Upper lobe of left lung (tissue), 6 donors: ENCODE measurements at regions not wholly inside any gene's neighbourhood (a gene's known extent, or its start where the extent isn't known, plus 50 kb on each side); places are given as distances from the start of the nearest gene placed in this dataset.

ENCODE experiments used
- ATAC-seq, 2 donors: fragments of 200-7000 bp; cut with Tn5 transposase; one replicate each; pipeline ENCODE4 v1.9.1; 2022; ENCODE audit warnings: mild to moderate bottlenecking in 2 of 2, moderate library complexity in 2 of 2; ENCODE audit not compliant: low FRiP score in 2 of 2
- DNase-seq, 2 donors: peaks; one replicate each; pipeline ENCODE4 v3.0.0-alpha.2; 2019 to 2020
- H3K27ac ChIP-seq, 4 donors: fragments of 200-600 bp; sonication (generic); one replicate each; pipeline ENCODE4 v1.5.1; 2016 to 2019
- H3K27me3 ChIP-seq, 4 donors: fragments of 200-600 bp; sonication (generic); one replicate each; pipeline ENCODE4 v1.5.1; 2017 to 2019
- H3K36me3 ChIP-seq, 4 donors: fragments of 200-600 bp; sonication (generic); one replicate each; pipeline ENCODE4 v1.5.1; 2016 to 2019
- H3K4me1 ChIP-seq, 4 donors: fragments of 200-600 bp; sonication (generic); one replicate each; pipeline ENCODE4 v1.5.1; 2018 to 2019
- H3K4me3 ChIP-seq, 4 donors: fragments of 200-600 bp; sonication (generic); one replicate each; pipeline ENCODE4 v1.5.1; 2017 to 2019; ENCODE audit warnings: mild to moderate bottlenecking in 2 of 4, moderate library complexity in 1 of 4
- H3K9me3 ChIP-seq, 4 donors: fragments of 200-600 bp; sonication (generic); one replicate each; pipeline ENCODE4 v1.5.1; 2018 to 2019
- CTCF ChIP-seq, 6 experiments: fragments of 450-650 bp in 4 of 6; fragments of 200-600 bp in 2 of 6; sonication (generic) in 2 of 6; IDR thresholded peaks; one replicate each; pipeline ENCODE4 v1.5.1; 2016 to 2019; ENCODE audit warnings: antibody characterized with exemption in 6 of 6
- EP300 ChIP-seq, 4 donors: sonication (generic); formaldehyde crosslinking; IDR thresholded peaks; one replicate each; pipeline ENCODE4 v1.5.1; 2017; ENCODE audit warnings: antibody characterized with exemption in 4 of 4, control low read depth in 2 of 4
- POLR2A ChIP-seq, 4 donors: fragments of 450-650 bp; IDR thresholded peaks; one replicate each; pipeline ENCODE4 v1.5.1; 2016 to 2017; ENCODE audit warnings: antibody characterized with exemption in 4 of 4, mild to moderate bottlenecking in 2 of 4
- POLR2AphosphoS5 ChIP-seq, 2 donors: sonication (generic); formaldehyde crosslinking; IDR thresholded peaks; one replicate each; pipeline ENCODE4 v1.5.1; 2017; ENCODE audit warnings: antibody characterized with exemption in 2 of 2
- WGBS, 2 donors: methylation state at CpG; one replicate each; pipeline ENCODE4 v1.1.5; 2017 to 2018; 5-methylcytosine and 5-hydroxymethylcytosine counted together
- donor health status: DM: no; HTN: no; CAD: no; lungs with moderate emphysema.
- donor health status: DM: no; HTN: yes; CAD: no; lungs with severe emphysema.

- TF ChIP-seq CTCF (IDR thresholded peaks at IDR 0.05): no peak
- TF ChIP-seq POLR2A (IDR thresholded peaks at IDR 0.05): no peak
- no peak for TF ChIP-seq EP300 (IDR thresholded peaks at IDR 0.05)
- no peak for TF ChIP-seq POLR2AphosphoS5 (IDR thresholded peaks at IDR 0.05)
- H3K4me3 ChIP-seq: no peak overlapping the region
- H3K27ac ChIP-seq: no peak overlapping the region
- DNase-seq (no peak), ATAC-seq (no peak)
- H3K4me1 ChIP-seq: no peaks in the 10 kb centered on the region
- no peaks in the 10 kb centered on the region for H3K27me3 ChIP-seq
- no peaks in the 10 kb centered on the region for H3K36me3 ChIP-seq
- 55 to 60% methylated on average over 4 of the region's 4 CpGs for WGBS, 2 donors
- H3K9me3 ChIP-seq: peaks cover 0 to 11% (median 0%) of the 10 kb centered on the region in 4 donors
Measured at GRCh38 chr5:167460449-167461020, 830.9 kb upstream of the WWC1 start.

GRCh38 chr5:167463939-167464338 lies 827.5 kb upstream of the WWC1 start:
- H3K27ac ChIP-seq: no peak overlapping the region
- H3K36me3 ChIP-seq: no peaks in the 10 kb centered on the region
- H3K9me3 ChIP-seq: peaks cover 0 to 11% (median 0%) of the 10 kb centered on the region in 4 donors
- 79 to 85% methylated on average over 1 of the region's 1 CpG for WGBS, 2 donors
- ATAC-seq (no peak), DNase-seq (no peak)
- no peaks in the 10 kb centered on the region for H3K27me3 ChIP-seq
- no peak for TF ChIP-seq CTCF (IDR thresholded peaks at IDR 0.05)
- no peak for TF ChIP-seq EP300 (IDR thresholded peaks at IDR 0.05)
- no peak for TF ChIP-seq POLR2AphosphoS5 (IDR thresholded peaks at IDR 0.05)
- no peak for TF ChIP-seq POLR2A (IDR thresholded peaks at IDR 0.05)
- no peak overlapping the region for H3K4me3 ChIP-seq
- no peaks in the 10 kb centered on the region for H3K4me1 ChIP-seq

- no peaks in the 10 kb centered on the region for H3K36me3 ChIP-seq
- H3K4me1 ChIP-seq: no peaks in the 10 kb centered on the region
- H3K4me3 ChIP-seq: no peak overlapping the region
- TF ChIP-seq POLR2AphosphoS5 (IDR thresholded peaks at IDR 0.05): no peak
- TF ChIP-seq EP300 (IDR thresholded peaks at IDR 0.05): no peak
- TF ChIP-seq CTCF (IDR thresholded peaks at IDR 0.05): no peak
- no peak for TF ChIP-seq POLR2A (IDR thresholded peaks at IDR 0.05)
- peaks cover 0 to 11% (median 0%) of the 10 kb centered on the region in 4 donors for H3K9me3 ChIP-seq
- 51 to 52% methylated on average over 5 of the region's 5 CpGs for WGBS, 2 donors
- ATAC-seq (no peak), DNase-seq (no peak)
- H3K27ac ChIP-seq: no peak overlapping the region
- no peaks in the 10 kb centered on the region for H3K27me3 ChIP-seq
Measured at GRCh38 chr5:167466992-167467391, 824.5 kb upstream of the WWC1 start.

- Histone ChIP-seq H3K4me1 (no peaks in the 10 kb centered on the region), H3K9me3 (no peaks in the 10 kb centered on the region), H3K36me3 (no peaks in the 10 kb centered on the region), H3K27me3 (no peaks in the 10 kb centered on the region), H3K27ac (no peak overlapping the region), H3K4me3 (no peak overlapping the region)
- DNase-seq: no peak
- WGBS, 2 donors: 56 to 57% methylated on average over 5 of the region's 5 CpGs
- TF ChIP-seq POLR2A (IDR thresholded peaks at IDR 0.05): no peak
- TF ChIP-seq POLR2AphosphoS5 (IDR thresholded peaks at IDR 0.05): no peak
- no peak for TF ChIP-seq CTCF (IDR thresholded peaks at IDR 0.05)
- no peak for TF ChIP-seq EP300 (IDR thresholded peaks at IDR 0.05)
- ATAC-seq: no peak
Measured at GRCh38 chr5:167472566-167473108, 818.8 kb upstream of the WWC1 start.

- 35 to 46% methylated on average over 2 of the region's 2 CpGs for WGBS, 2 donors
Measured at GRCh38 chr5:167478188-167478587, 813.3 kb upstream of the WWC1 start.

More at GRCh38 chr5:167478188-167478587, 813.3 kb upstream of the WWC1 start:
- H3K27me3 ChIP-seq: no peaks in the 10 kb centered on the region
- no peak for ATAC-seq
- no peaks in the 10 kb centered on the region for H3K36me3 ChIP-seq
- TF ChIP-seq POLR2A (IDR thresholded peaks at IDR 0.05) (no peak), POLR2AphosphoS5 (IDR thresholded peaks at IDR 0.05) (no peak), CTCF (IDR thresholded peaks at IDR 0.05) (no peak), EP300 (IDR thresholded peaks at IDR 0.05) (no peak)
- no peak overlapping the region for H3K27ac ChIP-seq
- H3K9me3 ChIP-seq: no peaks in the 10 kb centered on the region
- H3K4me1 ChIP-seq: no peaks in the 10 kb centered on the region
- no peak overlapping the region for H3K4me3 ChIP-seq
- DNase-seq: no peak
